CD14-positive monocyte (primary cell): ENCODE measurements at regions not wholly inside any gene's neighbourhood (a gene's known extent, or its start where the extent isn't known, plus 50 kb on each side); places are given as distances from the start of the nearest gene placed in this dataset.

Experiments used
- DNase-seq, 3 donors: peaks; one replicate each; pipeline ENCODE4 v3.0.0-alpha.2; 2011 to 2022
- H2AFZ ChIP-seq: 2 replicates; pipeline ENCODE4 v1.6.0; 2012; ENCODE audit warnings: mild to moderate bottlenecking, low read depth, low read length, inconsistent platforms; ENCODE audit not compliant: insufficient read depth, poor library complexity, severe bottlenecking
- H3K27ac ChIP-seq, 2 donors: 1 replicate in 1 of 2; 2 replicates in 1 of 2; pipeline ENCODE4 v1.5.1; 2012 to 2013; ENCODE audit warnings: low read length in 2 of 2, control low read depth in 1 of 2, inconsistent platforms in 1 of 2, low read depth in 1 of 2, mild to moderate bottlenecking in 1 of 2
- H3K27me3 ChIP-seq, 2 donors: one replicate each; pipeline versions ENCODE4 v1.6.0 to v1.6.1; 2011 to 2013; ENCODE audit warnings: low read length in 2 of 2; ENCODE audit not compliant: control insufficient read depth in 2 of 2, insufficient read depth in 2 of 2
- H3K36me3 ChIP-seq, 2 donors: replicated peaks in 1 of 2; 1 replicate in 1 of 2; 2 replicates in 1 of 2; pipeline versions ENCODE4 v1.5.1 to v1.6.1; 2012 to 2013; ENCODE audit warnings: low read length in 2 of 2, control low read depth in 1 of 2, inconsistent platforms in 1 of 2, mild to moderate bottlenecking in 1 of 2; ENCODE audit not compliant: insufficient read depth in 2 of 2, control insufficient read depth in 1 of 2
- H3K4me1 ChIP-seq, 2 donors: 1 replicate in 1 of 2; 2 replicates in 1 of 2; pipeline versions ENCODE4 v1.5.1 to v1.6.1; 2012 to 2013; ENCODE audit warnings: low read length in 2 of 2, control low read depth in 1 of 2, inconsistent platforms in 1 of 2, mild to moderate bottlenecking in 1 of 2, moderate library complexity in 1 of 2; ENCODE audit not compliant: insufficient read depth in 2 of 2, control insufficient read depth in 1 of 2
- H3K4me2 ChIP-seq: replicated peaks from 2 replicates; pipeline ENCODE3; 2012; ENCODE audit warnings: low read length, moderate library complexity, mild to moderate bottlenecking; ENCODE audit not compliant: poor library complexity, severe bottlenecking; ENCODE audit errors: extremely low read depth
- H3K4me3 ChIP-seq, 3 experiments: fragments of 200-600 bp in 1 of 3; sonication (generic) in 1 of 3; replicated peaks in 1 of 3; 1 replicate in 2 of 3; 2 replicates in 1 of 3; pipeline ENCODE4 v1.5.1; 2011 to 2013; ENCODE audit warnings: low read length in 3 of 3, mild to moderate bottlenecking in 3 of 3, control low read depth in 2 of 3, low read depth in 2 of 3, inconsistent platforms in 1 of 3, moderate library complexity in 1 of 3
- H3K79me2 ChIP-seq: 2 replicates; pipeline ENCODE4 v1.6.0; 2012; ENCODE audit warnings: mild to moderate bottlenecking, control low read depth, inconsistent platforms, low read length, moderate library complexity; ENCODE audit not compliant: insufficient read depth
- H3K9ac ChIP-seq: 2 replicates; pipeline ENCODE4 v1.6.0; 2017; ENCODE audit warnings: low read length, mild to moderate bottlenecking; ENCODE audit not compliant: insufficient read depth, poor library complexity, severe bottlenecking
- H3K9me3 ChIP-seq, 2 donors: replicated peaks in 1 of 2; 1 replicate in 1 of 2; 2 replicates in 1 of 2; pipeline versions ENCODE4 v1.5.1 to v1.6.1; 2012 to 2013; ENCODE audit warnings: low read length in 2 of 2, control low read depth in 1 of 2; ENCODE audit not compliant: control insufficient read depth in 1 of 2, insufficient read depth in 1 of 2
- H4K20me1 ChIP-seq: 2 replicates; pipeline ENCODE4 v1.6.0; 2012; ENCODE audit warnings: mild to moderate bottlenecking, low read length, control low read depth, moderate library complexity; ENCODE audit not compliant: insufficient read depth
- H3K27ac Mint-ChIP-seq, 7 donors: one replicate each; pipeline ENCODE4 v1.8.0; 2020; ENCODE audit warnings: mild to moderate bottlenecking in 7 of 7, mixed read lengths in 7 of 7, moderate library complexity in 6 of 7, inconsistent platforms in 2 of 7
- H3K27me3 Mint-ChIP-seq, 3 donors: one replicate each; pipeline ENCODE4 v1.8.0; 2021 to 2022; ENCODE audit warnings: low read depth in 3 of 3, mild to moderate bottlenecking in 3 of 3, mixed read lengths in 3 of 3, moderate library complexity in 3 of 3, inconsistent platforms in 1 of 3
- H3K36me3 Mint-ChIP-seq, 2 donors: one replicate each; pipeline ENCODE4 v1.8.0; 2020; ENCODE audit warnings: mixed read lengths in 2 of 2, inconsistent platforms in 1 of 2, mild to moderate bottlenecking in 1 of 2
- H3K4me1 Mint-ChIP-seq: one replicate; pipeline ENCODE4 v1.8.0; 2020; ENCODE audit warnings: mild to moderate bottlenecking, mixed read lengths
- H3K4me3 Mint-ChIP-seq, 2 donors: one replicate each; pipeline ENCODE4 v1.8.0; 2020; ENCODE audit warnings: mild to moderate bottlenecking in 2 of 2, mixed read lengths in 2 of 2, moderate library complexity in 1 of 2
- H3K9me3 Mint-ChIP-seq, 7 donors: one replicate each; pipeline ENCODE4 v1.8.0; 2020 to 2022; ENCODE audit warnings: mixed read lengths in 7 of 7, mild to moderate bottlenecking in 6 of 7, moderate library complexity in 6 of 7, inconsistent platforms in 2 of 7
- WGBS: methylation state at CpG from one replicate; pipeline ENCODE4 v1.1.5; 2013; ENCODE audit warnings: missing lambda C conversion rate; ENCODE audit not compliant: insufficient coverage; 5-methylcytosine and 5-hydroxymethylcytosine counted together
- intact Hi-C, 2 donors: fragments of 100-400 bp; cut with micrococcal nuclease; formaldehyde crosslinking; loops; one replicate each; pipeline versions ENCODE4 v1.15.0 to v1.15.1; 2023
- TF ChIP-seq, protein P1 (sequence below): fragments of 200-600 bp; IDR thresholded peaks from one replicate; pipeline ENCODE4 v1.8.0; 2022; ENCODE audit warnings: antibody characterized with exemption, mild to moderate bottlenecking

DNA sequence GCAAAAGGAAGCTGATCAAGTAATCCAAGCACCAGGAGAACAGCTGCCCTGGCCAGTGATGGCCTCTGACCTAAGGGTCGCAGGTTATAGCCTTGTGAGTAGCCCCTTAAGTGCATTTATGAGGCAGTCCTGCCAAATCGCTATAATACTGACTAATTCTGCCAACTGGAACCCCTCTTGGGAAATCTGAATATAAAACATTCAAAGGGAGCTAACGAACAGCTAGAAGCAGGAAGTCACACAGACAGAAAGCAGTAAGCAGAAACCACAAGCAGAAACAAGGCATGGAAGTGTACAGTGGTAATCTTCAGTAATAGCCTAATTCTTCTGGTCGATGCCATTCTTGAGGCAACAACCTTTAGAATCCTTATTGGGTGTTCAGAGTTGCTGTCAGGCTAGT is 521.3 kb downstream of the METTL4 start:
- no peaks in the 10 kb centered on the region for H3K9me3 ChIP-seq
- peaks cover 0 to 10% of the 10 kb centered on the region in 2 donors for H3K4me1 ChIP-seq
- H3K27ac ChIP-seq, result no peak overlapping the region
- no peaks in the 10 kb centered on the region for H3K36me3 ChIP-seq
- 15% methylated on average over 3 of the region's 4 CpGs for WGBS
- H3K9ac ChIP-seq, result no peak overlapping the region
- H3K4me3 ChIP-seq, result peak overlapping the region in 1 of 3 experiments; percentile 9
- no peaks in the 10 kb centered on the region for H4K20me1 ChIP-seq
- peaks cover 0 to 6% (median 3%) of the 10 kb centered on the region in 7 donors for H3K9me3 Mint-ChIP-seq
- peak overlapping the region; percentile 51 for H2AFZ ChIP-seq
- no peaks in the 10 kb centered on the region for H3K36me3 Mint-ChIP-seq
- H3K4me1 Mint-ChIP-seq, result peaks cover 14% of the 10 kb centered on the region
- H3K4me3 Mint-ChIP-seq, result no peak overlapping the region
- H3K27me3 Mint-ChIP-seq, result peaks cover 0 to 1% (median 0%) of the 10 kb centered on the region in 3 donors
- H3K27me3 ChIP-seq, result no peaks in the 10 kb centered on the region
- peak overlapping the region; percentile 14 for H3K4me2 ChIP-seq
- H3K27ac Mint-ChIP-seq, result no peak overlapping the region
- no peak for DNase-seq
- TF ChIP-seq, protein P1, sequence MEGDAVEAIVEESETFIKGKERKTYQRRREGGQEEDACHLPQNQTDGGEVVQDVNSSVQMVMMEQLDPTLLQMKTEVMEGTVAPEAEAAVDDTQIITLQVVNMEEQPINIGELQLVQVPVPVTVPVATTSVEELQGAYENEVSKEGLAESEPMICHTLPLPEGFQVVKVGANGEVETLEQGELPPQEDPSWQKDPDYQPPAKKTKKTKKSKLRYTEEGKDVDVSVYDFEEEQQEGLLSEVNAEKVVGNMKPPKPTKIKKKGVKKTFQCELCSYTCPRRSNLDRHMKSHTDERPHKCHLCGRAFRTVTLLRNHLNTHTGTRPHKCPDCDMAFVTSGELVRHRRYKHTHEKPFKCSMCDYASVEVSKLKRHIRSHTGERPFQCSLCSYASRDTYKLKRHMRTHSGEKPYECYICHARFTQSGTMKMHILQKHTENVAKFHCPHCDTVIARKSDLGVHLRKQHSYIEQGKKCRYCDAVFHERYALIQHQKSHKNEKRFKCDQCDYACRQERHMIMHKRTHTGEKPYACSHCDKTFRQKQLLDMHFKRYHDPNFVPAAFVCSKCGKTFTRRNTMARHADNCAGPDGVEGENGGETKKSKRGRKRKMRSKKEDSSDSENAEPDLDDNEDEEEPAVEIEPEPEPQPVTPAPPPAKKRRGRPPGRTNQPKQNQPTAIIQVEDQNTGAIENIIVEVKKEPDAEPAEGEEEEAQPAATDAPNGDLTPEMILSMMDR, result no peak
- no peaks in the 10 kb centered on the region for H3K79me2 ChIP-seq
- intact Hi-C loops, result no loop called here

DNA sequence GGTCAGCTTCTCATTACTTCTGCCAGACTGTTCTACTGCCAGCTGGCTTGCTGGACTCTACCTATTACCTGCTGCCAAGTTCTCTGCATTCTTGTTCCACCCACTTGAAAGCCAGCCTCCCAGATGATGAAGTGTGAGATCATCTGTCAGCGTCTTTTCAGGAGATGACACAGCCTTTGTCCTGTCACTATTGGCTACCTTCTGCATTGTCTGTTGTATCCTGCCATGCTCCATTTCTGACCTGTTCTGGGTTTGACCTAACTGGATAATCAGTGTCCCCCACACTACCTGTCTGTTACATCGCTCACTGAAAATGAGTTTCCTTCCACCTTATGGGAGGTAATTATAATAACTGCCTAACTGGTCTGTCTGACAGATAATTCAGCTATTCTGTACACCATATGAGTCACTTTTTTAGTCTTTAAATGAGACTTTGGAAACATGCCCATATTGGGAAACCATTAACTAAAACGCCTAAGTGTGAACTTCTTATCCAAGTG is 520.6 kb downstream of the METTL4 start:
- Histone ChIP-seq H3K9ac (no peak overlapping the region), H3K27me3 (no peaks in the 10 kb centered on the region), H3K27ac (no peak overlapping the region), H3K4me2 (no peak overlapping the region), H3K4me1 (peaks cover 0 to 10% of the 10 kb centered on the region in 2 donors), H3K9me3 (no peaks in the 10 kb centered on the region), H3K79me2 (no peaks in the 10 kb centered on the region), H2AFZ (no peak overlapping the region), H3K4me3 (no peak overlapping the region), H4K20me1 (no peaks in the 10 kb centered on the region), H3K36me3 (no peaks in the 10 kb centered on the region)
- Mint-ChIP-seq H3K9me3 (peaks cover 0 to 6% (median 2%) of the 10 kb centered on the region in 7 donors), H3K36me3 (no peaks in the 10 kb centered on the region), H3K4me3 (peak overlapping the region in 1 of 2 donors; percentile 16), H3K27ac (no peak overlapping the region), H3K27me3 (peaks cover 0 to 1% (median 0%) of the 10 kb centered on the region in 3 donors), H3K4me1 (peaks cover 14% of the 10 kb centered on the region)
- WGBS, result 14% methylated on average over 1 of the region's 3 CpGs
- no peak for DNase-seq
- TF ChIP-seq, protein P1, result no peak
- intact Hi-C loops, result no loop called here
